NB4 (cell line): ENCODE measurements at regions not wholly inside any gene's neighbourhood (a gene's known extent, or its start where the extent isn't known, plus 50 kb on each side); places are given as distances from the start of the nearest gene placed in this dataset.

Experiments used
- DNase-seq: peaks from one replicate; pipeline ENCODE4 v3.0.0; 2010; ENCODE audit warnings: low read depth
- H3K4me3 ChIP-seq: one replicate; pipeline ENCODE4 v1.5.1; 2011; ENCODE audit warnings: mild to moderate bottlenecking, low read depth, low read length, moderate library complexity
- CTCF ChIP-seq: IDR thresholded peaks from one replicate; pipeline ENCODE4 v1.5.1; 2012; ENCODE audit warnings: low read depth, low read length
- MYC ChIP-seq: IDR thresholded peaks from 2 replicates; pipeline ENCODE4 v1.6.1; 2011; ENCODE audit warnings: low read depth, low read length
- POLR2A ChIP-seq: IDR thresholded peaks from 2 replicates; pipeline ENCODE4 v1.6.1; 2011; ENCODE audit warnings: mild to moderate bottlenecking; ENCODE audit not compliant: insufficient read length; ENCODE audit errors: extremely low read depth
- TF ChIP-seq, protein P1 (sequence below): IDR thresholded peaks from 2 replicates; pipeline ENCODE4 v1.6.1; 2011; ENCODE audit warnings: low read depth, low read length

- TF ChIP-seq CTCF (no peak), MYC (no peak), POLR2A (no peak)
- TF ChIP-seq, protein P1, sequence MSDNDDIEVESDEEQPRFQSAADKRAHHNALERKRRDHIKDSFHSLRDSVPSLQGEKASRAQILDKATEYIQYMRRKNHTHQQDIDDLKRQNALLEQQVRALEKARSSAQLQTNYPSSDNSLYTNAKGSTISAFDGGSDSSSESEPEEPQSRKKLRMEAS, result no peak
- DNase-seq, result no peak
Measured at GRCh38 chr16:27706156-27706865, 156.4 kb downstream of the KATNIP start.

DNA sequence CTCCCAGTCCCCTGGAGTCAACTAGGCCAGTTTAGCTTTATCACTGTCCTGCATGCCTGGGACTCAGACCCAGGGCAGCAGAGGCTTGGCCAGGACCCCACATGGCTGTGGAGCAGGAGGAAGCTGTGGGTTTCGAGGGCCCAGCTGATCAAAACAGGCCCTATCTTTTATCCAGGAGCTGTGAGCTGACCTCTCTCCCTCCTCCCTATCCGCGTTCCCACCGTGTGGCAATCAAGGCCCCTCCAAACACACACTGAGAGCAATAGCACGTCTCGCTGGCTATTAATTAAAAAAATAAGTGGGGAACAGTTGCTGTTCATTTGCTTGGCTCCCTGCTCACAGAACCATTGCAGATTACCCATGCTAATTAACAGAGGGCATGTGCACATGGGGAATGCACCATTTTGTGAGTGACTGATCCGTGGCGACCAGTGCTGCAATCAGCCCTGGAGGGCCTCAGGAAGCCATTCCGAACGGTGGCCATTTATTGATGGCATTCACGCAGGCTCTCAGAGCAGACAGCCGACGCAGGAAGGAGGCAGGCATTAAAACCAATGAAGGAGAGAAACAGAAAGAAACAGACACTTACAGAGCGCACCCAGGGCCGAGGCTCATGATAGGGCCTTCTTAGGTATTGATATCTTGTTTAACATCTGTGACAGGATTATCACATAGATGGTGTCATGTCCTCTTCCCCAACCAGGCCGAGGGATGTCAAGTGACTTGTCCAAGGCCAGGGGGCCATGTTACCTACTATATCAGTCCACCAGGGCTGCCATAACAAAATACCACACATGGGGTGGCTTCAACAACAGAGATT lies 157.1 kb downstream of the KATNIP start:
- no peak overlapping the region for H3K4me3 ChIP-seq
- DNase-seq, result no peak
- TF ChIP-seq CTCF (no peak), POLR2A (no peak), MYC (no peak)
- TF ChIP-seq, protein P1, result no peak

More at GRCh38 chr16:27706156-27706865, 156.4 kb downstream of the KATNIP start:
- H3K4me3 ChIP-seq, result no peak overlapping the region

- no peak for DNase-seq
- no peak overlapping the region for H3K4me3 ChIP-seq
- TF ChIP-seq, protein P1, result no peak
- TF ChIP-seq CTCF, result no peak
- no peak for TF ChIP-seq MYC
Measured at GRCh38 chr16:27708651-27709050, 158.7 kb downstream of the KATNIP start.

DNA sequence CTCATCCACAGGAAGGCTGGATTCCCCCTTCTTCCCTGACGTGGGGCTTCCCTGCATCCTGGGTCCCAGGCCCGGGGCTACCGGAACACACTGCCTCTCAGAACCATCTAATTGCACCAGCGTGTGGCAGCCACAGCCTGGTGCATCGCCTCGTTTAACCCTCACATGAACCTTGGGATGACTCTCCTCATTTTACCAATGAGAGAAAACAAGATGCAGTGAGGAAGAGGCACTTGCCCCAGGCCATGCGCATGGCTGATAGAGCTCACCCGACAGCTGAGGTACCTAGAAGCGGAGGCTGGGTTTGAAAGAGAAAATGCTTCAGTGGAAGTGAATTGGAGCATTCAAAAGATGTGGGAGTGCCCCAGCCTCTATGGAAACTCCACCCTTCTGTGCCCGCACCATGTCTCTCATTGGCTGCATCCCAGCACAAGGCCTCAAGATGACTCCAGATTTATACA lies 162.3 kb downstream of the KATNIP start:
- no peak overlapping the region for H3K4me3 ChIP-seq
- no peak for DNase-seq
- TF ChIP-seq MYC (no peak), POLR2A (no peak), CTCF (no peak)
- TF ChIP-seq, protein P1, result no peak

DNA sequence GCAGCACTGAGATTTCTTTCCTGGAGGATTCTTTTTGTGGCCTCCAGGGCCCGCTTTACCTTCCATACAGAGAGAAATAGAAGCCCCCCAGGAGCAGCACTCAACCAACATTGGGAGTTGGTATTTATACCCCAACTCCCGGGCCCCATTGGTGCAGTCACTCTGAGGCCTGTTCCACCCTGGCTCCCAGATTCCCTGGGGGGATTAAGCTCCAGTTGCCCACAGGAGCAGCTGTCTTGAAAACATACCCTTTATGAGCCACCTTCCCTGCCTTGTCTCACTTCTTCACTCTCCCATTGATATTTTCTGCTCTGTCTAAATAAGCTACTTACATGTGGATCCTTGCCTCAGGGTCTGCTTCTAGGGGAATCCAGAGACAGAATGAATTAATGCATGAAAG lies 167.8 kb downstream of the KATNIP start:
- no peak for TF ChIP-seq CTCF
- TF ChIP-seq, protein P1, result no peak
- TF ChIP-seq MYC, result no peak
- TF ChIP-seq POLR2A, result no peak
- no peak for DNase-seq
- no peak overlapping the region for H3K4me3 ChIP-seq
